Naive thymus-derived CD4-positive, alpha-beta T cell (primary cell): ENCODE measurements at regions not wholly inside any gene's neighbourhood (a gene's known extent, or its start where the extent isn't known, plus 50 kb on each side); places are given as distances from the start of the nearest gene placed in this dataset.
A peak's percentile ranks its signal among the peaks of the same experiment; 100 is the strongest.
"Not testable (repeated sequence)": the region's sequence is repeated elsewhere in the genome, so short reads cannot be mapped to it uniquely, and the experiment has no call there.

Experiments
- ATAC-seq: fragments of 150-1000 bp; cut with Tn5 transposase; 2 replicates; pipeline ENCODE4 v1.10.0; 2021; ENCODE audit warnings: mild to moderate bottlenecking, moderate library complexity
- CTCF ChIA-PET: fragments of 350-600 bp; sonication (Branson Sonifier 250); formaldehyde crosslinking; loops from one replicate; lab custom pipeline; 2021; ENCODE audit warnings: antibody characterized with exemption; lab: Charles Lee
- POLR2A ChIA-PET: fragments of 350-600 bp; sonication (Branson Sonifier 250); formaldehyde crosslinking; loops from one replicate; lab custom pipeline; 2021; ENCODE audit warnings: antibody characterized with exemption, inconsistent platforms; lab: Charles Lee
- DNase-seq, 9 donors: peaks; one replicate each; pipeline versions ENCODE4 v3.0.0 to v3.0.0-alpha.2; 2020 to 2022; ENCODE audit warnings: mixed read lengths in 1 of 9
- H3K27ac ChIP-seq: one replicate; pipeline ENCODE4 v1.7.0; 2013; ENCODE audit warnings: mild to moderate bottlenecking, low read depth, low read length, moderate library complexity
- H3K27me3 ChIP-seq, 2 donors: one replicate each; pipeline ENCODE4 v1.7.0; 2013; ENCODE audit warnings: low read length in 2 of 2, mild to moderate bottlenecking in 2 of 2, moderate library complexity in 2 of 2; ENCODE audit not compliant: control insufficient read depth in 2 of 2, insufficient read depth in 2 of 2
- H3K36me3 ChIP-seq, 3 experiments: 1 replicate in 2 of 3; 2 replicates in 1 of 3; pipeline ENCODE4 v1.7.0; 2013; ENCODE audit warnings: low read length in 3 of 3, mild to moderate bottlenecking in 3 of 3, moderate library complexity in 1 of 3; ENCODE audit not compliant: insufficient read depth in 3 of 3, control insufficient read depth in 2 of 3
- H3K4me1 ChIP-seq, 2 donors: one replicate each; pipeline ENCODE4 v1.7.0; 2013; ENCODE audit warnings: low read length in 2 of 2, mild to moderate bottlenecking in 2 of 2, moderate library complexity in 1 of 2; ENCODE audit not compliant: control insufficient read depth in 2 of 2, insufficient read depth in 2 of 2
- H3K4me3 ChIP-seq: 2 replicates; pipeline ENCODE4 v1.7.0; 2013; ENCODE audit warnings: mild to moderate bottlenecking, low read length
- H3K9me3 ChIP-seq, 3 experiments: 1 replicate in 2 of 3; 2 replicates in 1 of 3; pipeline ENCODE4 v1.7.0; 2013; ENCODE audit warnings: low read length in 3 of 3; ENCODE audit not compliant: control insufficient read depth in 2 of 3
- H3K27ac Mint-ChIP-seq, 9 donors: one replicate each; pipeline ENCODE4 v1.8.0; 2020 to 2022; ENCODE audit warnings: mixed read lengths in 9 of 9, mild to moderate bottlenecking in 8 of 9, moderate library complexity in 5 of 9, inconsistent platforms in 2 of 9
- H3K27me3 Mint-ChIP-seq, 5 donors: one replicate each; pipeline ENCODE4 v1.8.0; 2021 to 2022; ENCODE audit warnings: mixed read lengths in 5 of 5, mild to moderate bottlenecking in 1 of 5
- H3K36me3 Mint-ChIP-seq, 5 donors: one replicate each; pipeline ENCODE4 v1.8.0; 2020 to 2022; ENCODE audit warnings: mixed read lengths in 5 of 5, mild to moderate bottlenecking in 3 of 5, inconsistent platforms in 1 of 5
- H3K4me1 Mint-ChIP-seq, 7 donors: one replicate each; pipeline ENCODE4 v1.8.0; 2020 to 2022; ENCODE audit warnings: mixed read lengths in 7 of 7, mild to moderate bottlenecking in 3 of 7, inconsistent platforms in 1 of 7
- H3K4me3 Mint-ChIP-seq, 10 donors: one replicate each; pipeline ENCODE4 v1.8.0; 2020 to 2022; ENCODE audit warnings: mild to moderate bottlenecking in 10 of 10, mixed read lengths in 10 of 10, moderate library complexity in 6 of 10, inconsistent platforms in 2 of 10
- H3K9me3 Mint-ChIP-seq, 11 donors: one replicate each; pipeline ENCODE4 v1.8.0; 2020 to 2022; ENCODE audit warnings: mixed read lengths in 11 of 11, mild to moderate bottlenecking in 4 of 11, inconsistent platforms in 1 of 11, moderate library complexity in 1 of 11
- intact Hi-C, 2 donors: fragments of 100-400 bp; cut with micrococcal nuclease; formaldehyde crosslinking; loops; one replicate each; pipeline ENCODE4 v1.15.1; 2023

DNA sequence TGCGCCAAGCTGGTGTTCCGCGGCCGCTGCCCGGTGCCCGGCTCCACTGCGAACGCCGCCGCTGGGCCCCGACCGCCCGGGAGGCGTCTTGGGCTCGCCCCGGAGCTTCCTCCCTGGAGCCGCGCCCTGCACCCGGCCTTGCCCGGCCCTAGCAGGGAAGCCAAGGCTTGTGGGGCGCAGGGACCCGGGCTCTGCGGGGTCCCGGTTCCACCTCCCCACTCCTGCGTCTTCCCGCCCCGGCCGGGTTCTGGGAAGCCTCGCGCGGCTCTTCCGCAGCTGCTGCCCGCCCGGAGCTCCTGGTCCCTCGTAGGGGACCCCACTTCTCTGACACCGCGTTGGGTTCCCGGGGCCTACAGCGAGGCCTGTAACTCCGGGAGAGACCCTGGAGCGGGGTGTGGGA, 149.8 kb downstream of the OR4F15 start:
- not testable (repeated sequence) for H3K4me3 ChIP-seq

DNA sequence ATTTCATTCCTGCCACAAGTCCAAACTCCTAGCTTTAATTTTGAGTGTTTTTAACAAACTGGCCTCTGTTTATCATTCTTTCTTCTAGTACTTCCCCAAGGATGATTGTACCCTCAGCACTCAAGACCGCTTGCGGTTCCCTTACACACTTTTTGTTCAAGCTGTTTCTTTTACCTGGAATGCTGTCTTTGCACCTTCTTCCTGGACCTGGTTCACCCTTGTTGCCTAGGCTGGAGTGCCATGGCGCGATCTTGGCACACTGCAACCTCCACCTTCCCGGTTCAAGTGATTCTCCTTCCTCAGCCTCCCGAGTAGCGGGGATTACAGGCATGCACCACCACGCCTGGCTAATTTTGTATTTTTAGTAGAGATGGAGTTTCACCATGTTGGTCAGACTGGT, 151.7 kb downstream of the OR4F15 start:
- DNase-seq, ATAC-seq, POLR2A ChIA-PET, H3K36me3 Mint-ChIP-seq, intact Hi-C loops, H3K9me3 ChIP-seq, H3K27me3 Mint-ChIP-seq, CTCF ChIA-PET, H3K4me3 Mint-ChIP-seq, H3K27ac Mint-ChIP-seq, H3K4me1 ChIP-seq, H3K27ac ChIP-seq, H3K27me3 ChIP-seq, H3K4me3 ChIP-seq, H3K36me3 ChIP-seq, H3K9me3 Mint-ChIP-seq: not testable (repeated sequence)
- peaks cover 0 to 11% (median 0%) of the 10 kb centered on the region in 7 donors for H3K4me1 Mint-ChIP-seq

More for the DNA sequence above, 149.8 kb downstream of the OR4F15 start:
- H3K27ac ChIP-seq, H3K4me1 ChIP-seq, H3K27me3 Mint-ChIP-seq, ATAC-seq, H3K36me3 ChIP-seq, intact Hi-C loops, POLR2A ChIA-PET, H3K9me3 Mint-ChIP-seq, H3K27me3 ChIP-seq, CTCF ChIA-PET, H3K27ac Mint-ChIP-seq, DNase-seq, H3K9me3 ChIP-seq, H3K36me3 Mint-ChIP-seq: not testable (repeated sequence)
- Mint-ChIP-seq H3K4me3 (peak overlapping the region in 1 of 10 donors; percentile 63), H3K4me1 (peaks cover 0 to 11% (median 0%) of the 10 kb centered on the region in 7 donors)

- H3K4me3 Mint-ChIP-seq, H3K9me3 Mint-ChIP-seq, DNase-seq, H3K36me3 ChIP-seq, H3K27ac ChIP-seq, H3K9me3 ChIP-seq, H3K27ac Mint-ChIP-seq, H3K36me3 Mint-ChIP-seq, ATAC-seq, H3K4me3 ChIP-seq, H3K4me1 ChIP-seq, intact Hi-C loops, H3K27me3 ChIP-seq, H3K27me3 Mint-ChIP-seq, CTCF ChIA-PET, POLR2A ChIA-PET: not testable (repeated sequence)
- H3K4me1 Mint-ChIP-seq = peaks cover 0 to 15% (median 0%) of the 10 kb centered on the region in 7 donors
These were observed 153.4 kb downstream of the OR4F15 start for GRCh38 chr15:101965353-101965752.

DNA sequence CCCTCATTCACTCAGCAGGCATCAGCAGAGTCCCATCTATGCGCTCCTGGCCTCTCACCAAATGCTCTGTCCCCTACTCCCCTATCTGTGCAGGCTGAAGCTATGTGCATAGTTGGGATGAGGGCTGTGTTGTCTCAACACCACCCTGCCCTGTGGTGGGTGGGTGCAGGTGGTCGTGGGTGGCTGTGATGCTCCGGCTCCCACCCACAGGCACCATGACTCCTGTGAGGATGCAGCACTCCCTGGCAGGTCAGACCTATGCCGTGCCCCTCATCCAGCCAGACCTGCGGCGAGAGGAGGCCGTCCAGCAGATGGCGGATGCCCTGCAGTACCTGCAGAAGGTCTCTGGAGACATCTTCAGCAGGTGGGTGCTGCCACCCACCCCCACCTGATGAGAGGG, 153.9 kb downstream of the OR4F15 start:
- H3K9me3 ChIP-seq, H3K9me3 Mint-ChIP-seq, H3K36me3 ChIP-seq, intact Hi-C loops, H3K4me1 ChIP-seq, H3K27me3 ChIP-seq, H3K27me3 Mint-ChIP-seq, POLR2A ChIA-PET, H3K4me3 ChIP-seq, H3K36me3 Mint-ChIP-seq, H3K27ac ChIP-seq, CTCF ChIA-PET, ATAC-seq: not testable (repeated sequence)
- Mint-ChIP-seq H3K27ac (peak overlapping the region in 1 of 9 donors; percentile 36), H3K4me3 (peak overlapping the region in 1 of 10 donors; percentile 28), H3K4me1 (peaks cover 0 to 15% (median 0%) of the 10 kb centered on the region in 7 donors)
- DNase-seq = peak in 2 of 9 donors; percentile 9 to 24

DNA sequence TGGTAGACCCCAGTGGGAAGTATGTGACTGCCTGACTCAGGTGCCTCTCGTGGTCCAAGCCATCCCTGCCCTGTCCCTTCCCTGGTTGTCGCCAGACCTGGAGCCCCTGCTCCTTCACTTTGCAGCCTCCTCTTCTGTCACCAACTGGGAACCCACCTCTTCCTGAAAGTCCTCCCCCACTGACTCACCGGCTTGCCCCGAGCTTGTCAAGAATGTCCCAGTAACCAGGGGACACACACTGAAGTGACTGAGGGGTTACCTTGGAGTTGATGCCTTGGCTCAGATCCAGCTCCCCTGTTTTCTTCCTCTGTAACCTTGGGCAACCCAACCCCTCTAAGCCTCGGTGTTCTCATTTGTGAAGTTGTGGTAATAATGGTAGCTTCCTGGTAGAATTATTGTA, 155.4 kb downstream of the OR4F15 start:
- H3K9me3 ChIP-seq, H3K4me3 Mint-ChIP-seq, H3K36me3 Mint-ChIP-seq, H3K27me3 ChIP-seq, H3K27ac Mint-ChIP-seq, H3K4me1 ChIP-seq, CTCF ChIA-PET, H3K4me3 ChIP-seq, H3K27me3 Mint-ChIP-seq, POLR2A ChIA-PET, H3K9me3 Mint-ChIP-seq, H3K27ac ChIP-seq, intact Hi-C loops, ATAC-seq, DNase-seq, H3K36me3 ChIP-seq: not testable (repeated sequence)
- H3K4me1 Mint-ChIP-seq = peaks cover 0 to 15% (median 0%) of the 10 kb centered on the region in 7 donors

DNA sequence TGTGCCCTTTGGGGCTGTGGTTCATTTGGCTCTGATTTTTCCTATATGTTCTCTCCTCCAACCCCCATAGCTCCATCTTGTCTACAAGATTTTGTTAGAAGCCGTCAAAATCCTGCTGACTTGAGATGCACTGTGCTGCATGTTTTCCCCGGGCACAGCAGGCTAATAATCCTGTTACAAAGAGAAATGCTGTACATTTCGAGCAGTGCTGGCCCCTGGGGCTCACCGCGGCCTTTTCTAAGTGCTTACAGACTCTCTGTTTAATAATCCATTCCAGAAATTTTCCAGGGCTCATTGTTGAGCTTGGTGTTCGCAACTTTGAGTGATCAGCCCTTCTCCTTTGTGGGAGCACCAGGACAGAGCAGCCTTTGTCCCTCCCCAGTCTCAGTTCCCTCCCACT, 158.6 kb downstream of the OR4F15 start:
- H3K4me1 ChIP-seq, H3K4me3 ChIP-seq, H3K4me1 Mint-ChIP-seq, H3K36me3 Mint-ChIP-seq, H3K4me3 Mint-ChIP-seq, H3K27me3 ChIP-seq, H3K9me3 Mint-ChIP-seq, DNase-seq, H3K27me3 Mint-ChIP-seq, intact Hi-C loops, CTCF ChIA-PET, H3K27ac Mint-ChIP-seq, H3K27ac ChIP-seq, ATAC-seq, H3K9me3 ChIP-seq, POLR2A ChIA-PET, H3K36me3 ChIP-seq: not testable (repeated sequence)

- H3K27me3 ChIP-seq, H3K27ac Mint-ChIP-seq, H3K36me3 Mint-ChIP-seq, H3K4me3 Mint-ChIP-seq, H3K9me3 Mint-ChIP-seq, H3K4me1 ChIP-seq, H3K4me3 ChIP-seq, H3K27me3 Mint-ChIP-seq, H3K36me3 ChIP-seq, intact Hi-C loops, H3K27ac ChIP-seq, CTCF ChIA-PET, ATAC-seq, H3K9me3 ChIP-seq, POLR2A ChIA-PET, H3K4me1 Mint-ChIP-seq, DNase-seq: not testable (repeated sequence)
These were observed 165.3 kb downstream of the OR4F15 start for GRCh38 chr15:101977281-101977680.
